Fibroblast of lung (primary cell): ENCODE measurements at regions not wholly inside any gene's neighbourhood (a gene's known extent, or its start where the extent isn't known, plus 50 kb on each side); places are given as distances from the start of the nearest gene placed in this dataset.
"Not testable (repeated sequence)": the region's sequence is repeated elsewhere in the genome, so short reads cannot be mapped to it uniquely, and the experiment has no call there.

Source experiments
- DNase-seq, 2 donors: peaks; one replicate each; pipeline versions ENCODE4 v3.0.0 to v3.0.0-alpha.2; 2010; ENCODE audit warnings: low read depth in 2 of 2
- H2AFZ ChIP-seq: 2 replicates; pipeline ENCODE4 v1.5.1; 2012; ENCODE audit warnings: low read length, control low read depth, inconsistent platforms
- H3K27ac ChIP-seq: 2 replicates; pipeline ENCODE4 v1.5.1; 2011; ENCODE audit warnings: low read length, control low read depth; ENCODE audit not compliant: insufficient read depth
- H3K27me3 ChIP-seq: 2 replicates; pipeline ENCODE4 v1.5.1; 2011; ENCODE audit warnings: mild to moderate bottlenecking, low read length; ENCODE audit not compliant: control insufficient read depth, insufficient read depth
- H3K36me3 ChIP-seq: 2 replicates; pipeline ENCODE4 v1.5.1; 2011; ENCODE audit warnings: low read length; ENCODE audit not compliant: control insufficient read depth, insufficient read depth
- H3K4me1 ChIP-seq: 2 replicates; pipeline ENCODE4 v1.5.1; 2011; ENCODE audit warnings: low read length; ENCODE audit not compliant: control insufficient read depth, insufficient read depth; ENCODE audit errors: extremely low read depth
- H3K4me2 ChIP-seq: 2 replicates; pipeline ENCODE4 v1.5.1; 2011; ENCODE audit warnings: low read length, control low read depth; ENCODE audit not compliant: insufficient read depth; ENCODE audit errors: extremely low read depth
- H3K4me3 ChIP-seq, 4 experiments: fragments of 200-600 bp in 1 of 4; sonication (generic) in 1 of 4; replicated peaks in 1 of 4; 2 replicates each; pipeline ENCODE4 v1.5.1; 2011 to 2016; ENCODE audit warnings: low read length in 4 of 4, low read depth in 3 of 4, mild to moderate bottlenecking in 3 of 4, control low read depth in 2 of 4, inconsistent platforms in 1 of 4, mixed read lengths in 1 of 4; ENCODE audit not compliant: insufficient read depth in 1 of 4; ENCODE audit errors: control extremely low read depth in 1 of 4
- H3K79me2 ChIP-seq: 2 replicates; pipeline ENCODE4 v1.5.1; 2012; ENCODE audit warnings: mild to moderate bottlenecking, low read length, inconsistent platforms; ENCODE audit not compliant: control insufficient read depth, insufficient read depth
- H3K9ac ChIP-seq: 2 replicates; pipeline ENCODE4 v1.5.1; 2011; ENCODE audit warnings: mild to moderate bottlenecking, low read length, control low read depth; ENCODE audit not compliant: insufficient read depth
- H3K9me3 ChIP-seq: 2 replicates; pipeline ENCODE4 v1.5.1; 2012; ENCODE audit warnings: low read depth, low read length; ENCODE audit not compliant: control insufficient read depth, insufficient read depth
- H4K20me1 ChIP-seq: 2 replicates; pipeline ENCODE4 v1.5.1; 2011; ENCODE audit warnings: low read length; ENCODE audit not compliant: control insufficient read depth, insufficient read depth; ENCODE audit errors: extremely low read depth
- EZH2 ChIP-seq: IDR thresholded peaks from 2 replicates; pipeline ENCODE4 v1.5.1; 2012; ENCODE audit warnings: low read length, control low read depth, mild to moderate bottlenecking; ENCODE audit errors: missing control alignments
- TF ChIP-seq, protein P1 (sequence below), 2 donors: IDR thresholded peaks in 1 of 2; conservative IDR thresholded peaks in 1 of 2; 1 replicate in 1 of 2; 2 replicates in 1 of 2; pipeline ENCODE4 v1.5.1; 2011 to 2012; ENCODE audit warnings: low read length in 2 of 2, control low read depth in 1 of 2, inconsistent platforms in 1 of 2, low read depth in 1 of 2, mild to moderate bottlenecking in 1 of 2

DNA sequence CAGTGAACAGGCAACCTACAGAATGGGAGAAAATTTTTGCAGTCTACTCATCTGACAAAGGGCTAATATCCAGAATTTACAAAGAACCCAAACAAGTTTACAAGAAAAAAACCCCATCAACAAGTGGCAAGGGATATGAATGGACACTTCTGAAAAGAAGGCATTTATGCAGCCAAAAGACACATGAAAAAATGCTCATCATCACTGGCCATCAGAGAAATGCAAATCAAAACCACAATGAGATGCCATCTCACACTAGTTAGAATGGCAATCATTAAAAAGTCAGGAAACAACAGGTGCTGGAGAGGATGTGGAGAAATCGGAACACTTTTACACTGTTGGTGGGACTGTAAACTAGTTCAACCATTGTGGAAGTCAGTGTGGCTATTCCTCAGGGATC is 80.3 kb downstream of the ZNF474 start:
- H3K9ac ChIP-seq, H3K4me3 ChIP-seq, H4K20me1 ChIP-seq, H3K4me2 ChIP-seq, H3K27me3 ChIP-seq, H3K79me2 ChIP-seq, H3K27ac ChIP-seq, DNase-seq, H3K36me3 ChIP-seq, H3K9me3 ChIP-seq, H3K4me1 ChIP-seq, H2AFZ ChIP-seq: not testable (repeated sequence)

DNA sequence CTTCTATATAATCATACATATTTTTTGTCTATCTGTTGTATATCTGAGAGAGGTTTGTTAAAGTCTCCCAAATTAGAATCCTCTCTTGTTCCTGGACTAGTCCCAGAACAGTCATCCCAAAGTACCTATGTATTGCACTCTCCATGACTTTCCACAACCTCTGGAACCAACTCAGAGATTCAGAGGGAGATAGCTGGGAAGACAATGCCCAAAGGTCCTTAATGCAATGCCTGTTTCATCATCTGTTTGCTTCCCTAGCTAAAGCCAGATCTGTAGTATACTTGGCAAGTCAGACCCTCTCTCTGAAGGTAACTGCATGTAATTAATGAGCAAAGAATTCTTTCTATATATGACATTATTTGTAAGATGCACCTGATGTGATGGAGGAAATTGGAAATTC is 89.4 kb downstream of the ZNF474 start:
- no peaks in the 10 kb centered on the region for H3K36me3 ChIP-seq
- H3K4me2 ChIP-seq = no peak overlapping the region
- no peaks in the 10 kb centered on the region for H4K20me1 ChIP-seq
- H3K27me3 ChIP-seq = no peaks in the 10 kb centered on the region
- H3K27ac ChIP-seq = no peak overlapping the region
- no peak overlapping the region for H2AFZ ChIP-seq
- H3K4me1 ChIP-seq = no peaks in the 10 kb centered on the region
- H3K9me3 ChIP-seq = no peaks in the 10 kb centered on the region
- no peaks in the 10 kb centered on the region for H3K79me2 ChIP-seq
- H3K9ac ChIP-seq = no peak overlapping the region
- no peak overlapping the region for H3K4me3 ChIP-seq
- no peak for DNase-seq
- TF ChIP-seq, protein P1, sequence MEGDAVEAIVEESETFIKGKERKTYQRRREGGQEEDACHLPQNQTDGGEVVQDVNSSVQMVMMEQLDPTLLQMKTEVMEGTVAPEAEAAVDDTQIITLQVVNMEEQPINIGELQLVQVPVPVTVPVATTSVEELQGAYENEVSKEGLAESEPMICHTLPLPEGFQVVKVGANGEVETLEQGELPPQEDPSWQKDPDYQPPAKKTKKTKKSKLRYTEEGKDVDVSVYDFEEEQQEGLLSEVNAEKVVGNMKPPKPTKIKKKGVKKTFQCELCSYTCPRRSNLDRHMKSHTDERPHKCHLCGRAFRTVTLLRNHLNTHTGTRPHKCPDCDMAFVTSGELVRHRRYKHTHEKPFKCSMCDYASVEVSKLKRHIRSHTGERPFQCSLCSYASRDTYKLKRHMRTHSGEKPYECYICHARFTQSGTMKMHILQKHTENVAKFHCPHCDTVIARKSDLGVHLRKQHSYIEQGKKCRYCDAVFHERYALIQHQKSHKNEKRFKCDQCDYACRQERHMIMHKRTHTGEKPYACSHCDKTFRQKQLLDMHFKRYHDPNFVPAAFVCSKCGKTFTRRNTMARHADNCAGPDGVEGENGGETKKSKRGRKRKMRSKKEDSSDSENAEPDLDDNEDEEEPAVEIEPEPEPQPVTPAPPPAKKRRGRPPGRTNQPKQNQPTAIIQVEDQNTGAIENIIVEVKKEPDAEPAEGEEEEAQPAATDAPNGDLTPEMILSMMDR (conservative IDR thresholded peaks at IDR 0.05 in 1 of 2, IDR thresholded peaks at IDR 0.05 in 1 of 2; ENCODE audit: low read depth in 1 of 2, low read length in 2 of 2) = no peak
- TF ChIP-seq EZH2 = no peak

DNA sequence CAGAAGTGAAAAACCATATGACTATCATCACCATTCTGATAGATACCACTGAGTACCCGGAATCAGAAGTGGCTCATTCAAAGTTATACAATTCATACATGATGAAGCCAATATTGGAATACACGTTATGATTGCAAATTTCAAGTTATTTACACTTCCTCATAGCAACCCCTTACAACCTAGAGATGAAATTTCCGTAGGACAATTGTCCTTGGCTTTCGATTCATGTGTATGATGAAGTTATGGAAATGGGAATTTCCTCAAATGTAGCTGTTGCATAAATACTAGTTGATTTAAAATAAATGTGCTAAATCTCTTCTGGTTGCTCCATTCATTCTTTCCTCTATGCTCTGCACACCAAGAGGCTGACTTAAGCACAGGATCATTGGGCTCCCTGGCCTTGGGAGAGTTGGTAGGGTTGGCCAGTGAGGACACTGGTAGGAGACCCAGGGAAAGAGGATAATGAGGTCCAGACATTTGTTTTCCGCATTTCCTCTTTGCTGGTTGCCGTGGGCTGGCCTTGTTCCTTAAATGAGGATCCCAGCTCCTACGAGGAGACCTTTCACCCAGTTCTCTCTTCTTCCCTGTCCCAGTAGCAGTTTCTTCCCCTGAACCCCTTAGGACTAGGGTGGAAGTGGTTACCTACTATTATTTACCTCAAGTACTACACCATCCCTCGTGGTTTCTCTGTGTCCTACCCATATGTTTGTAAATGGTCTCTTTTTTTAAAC is 90.3 kb downstream of the ZNF474 start:
- H2AFZ ChIP-seq = no peak overlapping the region

More for the DNA sequence above, 90.3 kb downstream of the ZNF474 start:
- Histone ChIP-seq H3K9me3 (no peaks in the 10 kb centered on the region), H3K4me3 (no peak overlapping the region), H3K27ac (no peak overlapping the region), H3K4me1 (no peaks in the 10 kb centered on the region), H3K9ac (no peak overlapping the region), H3K79me2 (no peaks in the 10 kb centered on the region), H3K36me3 (no peaks in the 10 kb centered on the region), H4K20me1 (no peaks in the 10 kb centered on the region), H3K4me2 (no peak overlapping the region), H3K27me3 (no peaks in the 10 kb centered on the region)
- no peak for TF ChIP-seq EZH2
- TF ChIP-seq, protein P1 (conservative IDR thresholded peaks at IDR 0.05 in 1 of 2, IDR thresholded peaks at IDR 0.05 in 1 of 2; ENCODE audit: low read depth in 1 of 2, low read length in 2 of 2) = no peak
- no peak for DNase-seq
